Bronchial epithelial cell (primary cell): ENCODE measurements at regions not wholly inside any gene's neighbourhood (a gene's known extent, or its start where the extent isn't known, plus 50 kb on each side); places are given as distances from the start of the nearest gene placed in this dataset.
A peak's percentile ranks its signal among the peaks of the same experiment; 100 is the strongest.

Experiments used
- DNase-seq: peaks from one replicate; pipeline ENCODE4 v3.0.0-alpha.2; 2010; ENCODE audit warnings: low read depth
- FAIRE-seq: peaks from 2 replicates; lab custom pipeline; 2011; peaks lifted over from hg19 to GRCh38; lab: Jason Lieb, UNC
- H3K27me3 ChIP-seq: 2 replicates; pipeline ENCODE4 v1.5.1; 2011; ENCODE audit warnings: low read length; ENCODE audit not compliant: control insufficient read depth, insufficient read depth
- H3K36me3 ChIP-seq: 2 replicates; pipeline ENCODE4 v1.5.1; 2011; ENCODE audit warnings: low read length; ENCODE audit not compliant: control insufficient read depth, insufficient read depth
- H3K4me3 ChIP-seq: 2 replicates; pipeline ENCODE4 v1.5.1; 2011; ENCODE audit warnings: mild to moderate bottlenecking, low read depth, low read length, control low read depth
- CTCF ChIP-seq: IDR thresholded peaks from 2 replicates; pipeline ENCODE4 v1.5.1; 2011; ENCODE audit warnings: mild to moderate bottlenecking, moderate library complexity, low read length, control low read depth, inconsistent platforms; ENCODE audit not compliant: insufficient read depth, severe bottlenecking

- DNase-seq (no peak), FAIRE-seq (no peak)
- Histone ChIP-seq H3K4me3 (no peak overlapping the region), H3K27me3 (no peaks in the 10 kb centered on the region), H3K36me3 (no peaks in the 10 kb centered on the region)
- TF ChIP-seq CTCF, result no peak
Measured at GRCh38 chr12:59158066-59158465, 237.8 kb upstream of the LRIG3 start.

- FAIRE-seq, result no peak
- no peak for DNase-seq
- TF ChIP-seq CTCF, result no peak
Measured at GRCh38 chr12:59155448-59155847, 235.1 kb upstream of the LRIG3 start.

GRCh38 chr12:59151243-59151642, 230.9 kb upstream of the LRIG3 start:
- Histone ChIP-seq H3K4me3 (no peak overlapping the region), H3K36me3 (no peaks in the 10 kb centered on the region), H3K27me3 (no peaks in the 10 kb centered on the region)
- TF ChIP-seq CTCF, result no peak
- FAIRE-seq (no peak), DNase-seq (peak; percentile 29)

More at GRCh38 chr12:59155448-59155847, 235.1 kb upstream of the LRIG3 start:
- Histone ChIP-seq H3K4me3 (no peak overlapping the region), H3K27me3 (no peaks in the 10 kb centered on the region), H3K36me3 (no peaks in the 10 kb centered on the region)

GRCh38 chr12:59149995-59150642, 229.8 kb upstream of the LRIG3 start:
- DNase-seq (peak; percentile 86), FAIRE-seq (no peak)
- Histone ChIP-seq H3K4me3 (no peak overlapping the region), H3K27me3 (no peaks in the 10 kb centered on the region), H3K36me3 (no peaks in the 10 kb centered on the region)
- TF ChIP-seq CTCF, result peak; percentile 82

- Histone ChIP-seq H3K4me3 (no peak overlapping the region), H3K27me3 (no peaks in the 10 kb centered on the region), H3K36me3 (no peaks in the 10 kb centered on the region)
- no peak for DNase-seq
- no peak for TF ChIP-seq CTCF
- no peak for FAIRE-seq
Measured at GRCh38 chr12:59147791-59148190, 227.5 kb upstream of the LRIG3 start.
